HFF-Myc (cell line): ENCODE measurements at regions not wholly inside any gene's neighbourhood (a gene's known extent, or its start where the extent isn't known, plus 50 kb on each side); places are given as distances from the start of the nearest gene placed in this dataset.

Experiments used
- DNase-seq: peaks from one replicate; pipeline ENCODE4 v3.0.0-alpha.2; 2011; ENCODE audit warnings: low read depth; ENCODE audit errors: extremely low read depth
- H3K4me3 ChIP-seq: replicated peaks from 2 replicates; pipeline ENCODE4 v1.5.1; 2011; ENCODE audit warnings: low read depth, mild to moderate bottlenecking, control low read depth, low read length
- TF ChIP-seq, protein P1 (sequence below): IDR thresholded peaks from 2 replicates; pipeline ENCODE4 v1.5.1; 2012; ENCODE audit warnings: mild to moderate bottlenecking, low read depth, low read length, control low read depth; ENCODE audit errors: missing control alignments

DNA sequence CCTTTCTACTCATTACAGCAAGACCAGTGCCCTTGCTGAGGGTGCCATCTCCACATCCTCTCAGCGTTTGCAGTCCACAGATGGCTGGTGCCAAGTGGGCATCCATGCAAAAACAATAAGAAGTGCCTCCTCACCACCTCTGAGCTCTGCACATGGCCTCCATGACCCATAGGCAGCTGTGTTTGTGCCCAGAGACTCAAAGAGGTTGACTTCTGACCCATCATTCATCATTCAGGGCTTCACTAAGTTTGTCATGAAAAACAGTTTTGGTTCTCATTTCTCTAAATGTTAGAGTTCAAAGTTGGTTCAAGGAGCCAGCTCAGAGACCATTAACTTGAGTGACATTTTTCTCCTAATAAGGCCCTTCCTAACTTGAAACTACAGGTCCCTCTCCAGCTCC is 512.6 kb upstream of the MAP3K7 start:
- H3K4me3 ChIP-seq, result no peak overlapping the region
- TF ChIP-seq, protein P1, sequence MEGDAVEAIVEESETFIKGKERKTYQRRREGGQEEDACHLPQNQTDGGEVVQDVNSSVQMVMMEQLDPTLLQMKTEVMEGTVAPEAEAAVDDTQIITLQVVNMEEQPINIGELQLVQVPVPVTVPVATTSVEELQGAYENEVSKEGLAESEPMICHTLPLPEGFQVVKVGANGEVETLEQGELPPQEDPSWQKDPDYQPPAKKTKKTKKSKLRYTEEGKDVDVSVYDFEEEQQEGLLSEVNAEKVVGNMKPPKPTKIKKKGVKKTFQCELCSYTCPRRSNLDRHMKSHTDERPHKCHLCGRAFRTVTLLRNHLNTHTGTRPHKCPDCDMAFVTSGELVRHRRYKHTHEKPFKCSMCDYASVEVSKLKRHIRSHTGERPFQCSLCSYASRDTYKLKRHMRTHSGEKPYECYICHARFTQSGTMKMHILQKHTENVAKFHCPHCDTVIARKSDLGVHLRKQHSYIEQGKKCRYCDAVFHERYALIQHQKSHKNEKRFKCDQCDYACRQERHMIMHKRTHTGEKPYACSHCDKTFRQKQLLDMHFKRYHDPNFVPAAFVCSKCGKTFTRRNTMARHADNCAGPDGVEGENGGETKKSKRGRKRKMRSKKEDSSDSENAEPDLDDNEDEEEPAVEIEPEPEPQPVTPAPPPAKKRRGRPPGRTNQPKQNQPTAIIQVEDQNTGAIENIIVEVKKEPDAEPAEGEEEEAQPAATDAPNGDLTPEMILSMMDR, result no peak
- DNase-seq, result no peak

DNA sequence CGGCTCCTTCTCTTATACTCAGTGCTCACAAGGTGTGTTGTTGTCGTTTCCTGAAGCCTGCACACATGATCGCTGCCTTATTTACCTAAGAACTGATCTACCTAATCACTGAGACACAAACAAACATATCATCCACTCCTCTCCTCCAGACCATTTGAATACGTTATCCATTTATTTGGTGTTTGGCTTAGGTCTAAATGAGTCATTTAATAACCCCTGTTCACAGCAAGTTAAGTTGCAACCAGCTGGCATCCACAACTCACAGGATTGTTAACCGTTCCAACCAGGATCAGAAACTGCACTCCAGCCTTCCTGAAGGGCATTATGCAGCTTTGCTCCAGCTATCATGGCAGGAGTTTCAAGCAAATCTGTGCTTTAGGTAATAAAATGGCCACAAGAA is 511.1 kb upstream of the MAP3K7 start:
- H3K4me3 ChIP-seq, result no peak overlapping the region
- TF ChIP-seq, protein P1, result no peak

GRCh38 chr6:91097364-91097763 is 510.5 kb upstream of the MAP3K7 start:
- no peak for DNase-seq

More for the DNA sequence above, 511.1 kb upstream of the MAP3K7 start:
- DNase-seq, result no peak

GRCh38 chr6:91094806-91095475 is 508.1 kb upstream of the MAP3K7 start:
- TF ChIP-seq, protein P1, result no peak
- DNase-seq, result no peak
- no peak overlapping the region for H3K4me3 ChIP-seq

More at GRCh38 chr6:91097364-91097763, 510.5 kb upstream of the MAP3K7 start:
- TF ChIP-seq, protein P1, result no peak
- no peak overlapping the region for H3K4me3 ChIP-seq

DNA sequence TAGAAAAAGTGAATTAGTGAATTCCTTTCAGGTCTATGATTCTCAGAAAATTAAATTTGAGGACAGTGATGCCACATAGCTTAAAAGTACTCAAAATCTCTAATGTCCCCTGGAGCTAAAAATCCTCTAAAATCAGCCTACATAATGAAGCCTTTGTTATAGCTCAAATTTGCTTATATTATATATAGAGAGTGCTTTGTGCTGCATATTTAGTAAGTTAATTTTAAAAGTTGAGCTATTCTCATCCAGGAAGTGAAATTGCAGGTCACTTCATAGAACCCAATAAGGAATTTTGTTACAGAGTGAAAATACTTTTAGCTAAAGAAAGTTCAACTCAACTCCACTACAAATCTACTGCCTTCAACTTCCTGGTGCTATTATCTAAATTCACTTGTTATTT is 507.5 kb upstream of the MAP3K7 start:
- no peak for DNase-seq
- no peak overlapping the region for H3K4me3 ChIP-seq
- TF ChIP-seq, protein P1, result no peak

DNA sequence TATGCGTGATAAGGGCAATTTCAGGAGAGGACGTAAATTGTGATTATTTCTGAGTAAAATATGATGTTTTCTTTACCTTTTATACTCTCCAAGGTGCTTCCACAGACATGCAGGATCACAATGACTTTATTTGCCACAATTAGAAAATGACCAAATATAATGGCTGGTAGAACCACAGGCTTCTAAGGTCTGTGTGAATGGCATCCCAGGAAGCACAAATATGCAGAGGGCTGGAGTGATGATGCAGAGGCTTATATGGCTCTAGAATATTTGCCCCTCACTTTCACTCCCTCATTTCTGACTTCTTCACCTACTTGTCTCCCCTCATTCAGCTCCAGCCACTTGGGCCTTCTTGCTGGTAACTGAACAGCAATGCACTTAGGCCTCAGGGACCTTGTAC is 502.1 kb upstream of the MAP3K7 start:
- no peak for DNase-seq
- TF ChIP-seq, protein P1, result no peak
- H3K4me3 ChIP-seq, result no peak overlapping the region

DNA sequence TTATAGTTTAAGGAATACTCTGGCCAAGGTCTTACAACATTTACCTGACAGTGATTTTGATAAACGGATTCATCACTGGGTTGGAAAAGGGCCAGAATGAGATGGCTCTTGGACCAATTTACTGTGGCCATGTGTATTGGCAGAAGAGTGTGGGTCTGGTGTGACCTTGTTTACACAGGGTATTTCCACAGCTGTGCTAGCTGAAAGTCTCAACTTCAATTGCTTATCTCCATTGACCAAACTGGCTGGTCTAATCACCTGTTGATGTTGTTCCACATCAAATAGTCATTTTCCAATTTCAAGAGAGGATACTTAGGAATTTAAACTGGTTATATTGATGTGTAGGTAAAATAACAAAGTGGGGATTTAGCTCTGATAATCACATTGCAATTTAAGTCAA is 501.6 kb upstream of the MAP3K7 start:
- no peak for DNase-seq
- TF ChIP-seq, protein P1, result no peak

More for the DNA sequence above, 501.6 kb upstream of the MAP3K7 start:
- H3K4me3 ChIP-seq, result no peak overlapping the region
